Endothelial cell of umbilical vein (primary cell): ENCODE measurements at regions not wholly inside any gene's neighbourhood (a gene's known extent, or its start where the extent isn't known, plus 50 kb on each side); places are given as distances from the start of the nearest gene placed in this dataset.

Experiments used
- POLR2A ChIP-seq: IDR thresholded peaks from 2 replicates; pipeline ENCODE4 v1.6.1; 2012; ENCODE audit warnings: low read depth, mild to moderate bottlenecking, control low read depth, low read length
- TF ChIP-seq, protein P1 (sequence below), 2 donors: IDR thresholded peaks; 1 replicate in 1 of 2; 2 replicates in 1 of 2; pipeline ENCODE4 v1.5.1; 2011; ENCODE audit warnings: low read length in 2 of 2, mild to moderate bottlenecking in 2 of 2, moderate library complexity in 2 of 2, control low read depth in 1 of 2, inconsistent platforms in 1 of 2, low read depth in 1 of 2; ENCODE audit not compliant: insufficient read depth in 1 of 2; ENCODE audit errors: extremely low read depth in 1 of 2

DNA sequence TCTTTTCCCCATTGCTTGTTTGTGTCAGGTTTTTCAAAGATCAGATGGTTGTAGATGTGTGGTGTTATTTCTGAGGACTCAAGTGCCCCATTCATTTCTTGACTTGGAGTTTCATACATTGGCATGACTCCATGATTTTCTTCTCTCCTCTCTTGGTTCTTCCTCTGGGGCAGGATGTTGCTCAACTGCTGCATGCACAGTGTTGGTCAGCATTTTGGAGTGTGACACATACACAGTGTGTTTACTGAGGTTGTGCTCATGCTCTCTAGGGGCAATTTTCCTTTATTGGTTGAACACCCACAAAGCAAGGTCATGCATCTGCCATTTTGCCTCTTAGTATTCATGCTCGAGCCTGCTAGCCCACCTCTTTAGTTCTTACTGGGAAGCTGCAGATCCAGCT, 1993.8 kb downstream of the ARAP2 start:
- TF ChIP-seq, protein P1, sequence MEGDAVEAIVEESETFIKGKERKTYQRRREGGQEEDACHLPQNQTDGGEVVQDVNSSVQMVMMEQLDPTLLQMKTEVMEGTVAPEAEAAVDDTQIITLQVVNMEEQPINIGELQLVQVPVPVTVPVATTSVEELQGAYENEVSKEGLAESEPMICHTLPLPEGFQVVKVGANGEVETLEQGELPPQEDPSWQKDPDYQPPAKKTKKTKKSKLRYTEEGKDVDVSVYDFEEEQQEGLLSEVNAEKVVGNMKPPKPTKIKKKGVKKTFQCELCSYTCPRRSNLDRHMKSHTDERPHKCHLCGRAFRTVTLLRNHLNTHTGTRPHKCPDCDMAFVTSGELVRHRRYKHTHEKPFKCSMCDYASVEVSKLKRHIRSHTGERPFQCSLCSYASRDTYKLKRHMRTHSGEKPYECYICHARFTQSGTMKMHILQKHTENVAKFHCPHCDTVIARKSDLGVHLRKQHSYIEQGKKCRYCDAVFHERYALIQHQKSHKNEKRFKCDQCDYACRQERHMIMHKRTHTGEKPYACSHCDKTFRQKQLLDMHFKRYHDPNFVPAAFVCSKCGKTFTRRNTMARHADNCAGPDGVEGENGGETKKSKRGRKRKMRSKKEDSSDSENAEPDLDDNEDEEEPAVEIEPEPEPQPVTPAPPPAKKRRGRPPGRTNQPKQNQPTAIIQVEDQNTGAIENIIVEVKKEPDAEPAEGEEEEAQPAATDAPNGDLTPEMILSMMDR (IDR thresholded peaks at IDR 0.05; ENCODE audit: extremely low read depth in 1 of 2, insufficient read depth in 1 of 2, low read depth in 1 of 2, low read length in 2 of 2): no peak
- TF ChIP-seq POLR2A: no peak
